SK-N-SH (cell line): ENCODE measurements at regions not wholly inside any gene's neighbourhood (a gene's known extent, or its start where the extent isn't known, plus 50 kb on each side); places are given as distances from the start of the nearest gene placed in this dataset.

ENCODE experiments used
- CTCF ChIA-PET: fragments of 300-600, 350-600 bp; formaldehyde crosslinking; extraction: SDS; loops from one replicate; lab custom pipeline; 2021; lab: Yijun Ruan, JAX
- POLR2A ChIA-PET: fragments of 350-600 bp; sonication (Branson Sonifier 250); formaldehyde crosslinking; extraction: SDS; loops from one replicate; lab custom pipeline; 2020; ENCODE audit warnings: antibody characterized with exemption, inconsistent platforms; lab: Yijun Ruan, JAX
- DNase-seq: peaks from one replicate; pipeline ENCODE4 v3.0.0; 2012
- H2AFZ ChIP-seq: fragments of 200-600 bp; sonication (generic); 2 replicates; pipeline ENCODE4 v1.8.1; 2016; ENCODE audit warnings: antibody characterized with exemption, mild to moderate bottlenecking, low read depth
- H3F3A ChIP-seq: fragments of 200-600 bp; sonication (generic); replicated peaks from 2 replicates; pipeline ENCODE3; 2016; ENCODE audit warnings: antibody characterized with exemption, mild to moderate bottlenecking; ENCODE audit not compliant: insufficient read depth
- H3K27ac ChIP-seq, 2 experiments: fragments of 200-500 bp in 1 of 2; fragments of 200-600 bp in 1 of 2; sonication (Bioruptor generic) in 1 of 2; sonication (generic), shearing (Covaris generic) in 1 of 2; 2 replicates each; pipeline versions ENCODE4 v1.5.1 to v1.6.1; 2014 to 2016; ENCODE audit warnings: low read depth in 2 of 2, inconsistent platforms in 1 of 2, low read length in 1 of 2, mild to moderate bottlenecking in 1 of 2, mixed read lengths in 1 of 2
- H3K27me3 ChIP-seq: fragments of 200-600 bp; sonication (generic), shearing (Covaris generic); 2 replicates; pipeline ENCODE4 v1.6.1; 2016; ENCODE audit warnings: mixed run types; ENCODE audit not compliant: insufficient read depth
- H3K36me3 ChIP-seq, 2 experiments: fragments of 200-500 bp in 1 of 2; fragments of 200-600 bp in 1 of 2; sonication (Bioruptor generic) in 1 of 2; sonication (generic) in 1 of 2; replicated peaks in 1 of 2; 2 replicates each; pipeline versions ENCODE3 to v1.5.1; 2014 to 2016; ENCODE audit warnings: low read length in 1 of 2, mild to moderate bottlenecking in 1 of 2; ENCODE audit not compliant: insufficient read depth in 2 of 2, control insufficient read depth in 1 of 2
- H3K4me1 ChIP-seq, 2 experiments: fragments of 200-500 bp in 1 of 2; fragments of 200-600 bp in 1 of 2; sonication (Bioruptor generic) in 1 of 2; sonication (generic), shearing (Covaris generic) in 1 of 2; 2 replicates each; pipeline versions ENCODE4 v1.5.1 to v1.6.1; 2014 to 2016; ENCODE audit warnings: low read depth in 1 of 2, low read length in 1 of 2, mixed run types in 1 of 2; ENCODE audit not compliant: insufficient read depth in 2 of 2, control insufficient read depth in 1 of 2
- H3K4me2 ChIP-seq: fragments of 200-600 bp; sonication (generic), shearing (Covaris generic); 2 replicates; pipeline ENCODE4 v1.6.1; 2017; ENCODE audit warnings: mixed run types
- H3K4me3 ChIP-seq, 2 experiments: fragments of 200-500 bp in 1 of 2; fragments of 200-600 bp in 1 of 2; sonication (Bioruptor generic) in 1 of 2; sonication (generic), shearing (Covaris generic) in 1 of 2; 2 replicates each; pipeline versions ENCODE4 v1.5.1 to v1.8.1; 2014 to 2016; ENCODE audit warnings: low read depth in 2 of 2, inconsistent platforms in 1 of 2, low read length in 1 of 2, mild to moderate bottlenecking in 1 of 2, mixed read lengths in 1 of 2, moderate library complexity in 1 of 2
- H3K79me2 ChIP-seq: fragments of 200-600 bp; sonication (generic); 2 replicates; pipeline ENCODE4 v1.8.1; 2017; ENCODE audit warnings: mild to moderate bottlenecking; ENCODE audit not compliant: insufficient read depth
- H3K9ac ChIP-seq: fragments of 200-600 bp; sonication (generic); 2 replicates; pipeline ENCODE4 v1.6.1; 2017; ENCODE audit warnings: mixed run types
- H3K9me2 ChIP-seq: fragments of 200-600 bp; sonication (generic); 2 replicates; pipeline ENCODE4 v1.6.1; 2017; ENCODE audit warnings: mixed run types
- H3K9me3 ChIP-seq: fragments of 200-600 bp; sonication (generic); 2 replicates; pipeline ENCODE4 v1.6.1; 2017; ENCODE audit warnings: mixed run types, mild to moderate bottlenecking, moderate library complexity
- H4K20me1 ChIP-seq: fragments of 200-600 bp; sonication (generic); 2 replicates; pipeline ENCODE4 v1.6.1; 2017; ENCODE audit warnings: mild to moderate bottlenecking, mixed run types; ENCODE audit not compliant: insufficient read depth
- CHD2 ChIP-seq: fragments of 150-350 bp; IDR thresholded peaks from 2 replicates; pipeline ENCODE4 v1.6.1; 2018; ENCODE audit warnings: low read length; ENCODE audit not compliant: partially characterized antibody
- ELF1 ChIP-seq: IDR thresholded peaks from 2 replicates; pipeline ENCODE4 v1.4.0; 2012
- FOSL2 ChIP-seq: IDR thresholded peaks from 2 replicates; pipeline ENCODE4 v1.4.0; 2012; ENCODE audit warnings: low read depth, mild to moderate bottlenecking, moderate library complexity, borderline replicate concordance
- FOXJ3 ChIP-seq: sonication (generic); formaldehyde crosslinking; IDR thresholded peaks from 2 replicates; pipeline ENCODE4 v1.5.1; 2020; ENCODE audit warnings: mild to moderate bottlenecking, missing genetic modification reagents
- GABPA ChIP-seq: IDR thresholded peaks from 2 replicates; pipeline ENCODE4 v1.4.0; 2012; ENCODE audit warnings: low read depth, mild to moderate bottlenecking
- IRF3 ChIP-seq: fragments of 150-350 bp; IDR thresholded peaks from 2 replicates; pipeline ENCODE4 v1.6.1; 2016; ENCODE audit warnings: mild to moderate bottlenecking, low read depth, low read length
- MXI1 ChIP-seq: IDR thresholded peaks from 2 replicates; pipeline ENCODE4 v1.6.1; 2012; ENCODE audit warnings: mild to moderate bottlenecking, low read depth, low read length, improper control_type of control experiment
- POLR2AphosphoS5 ChIP-seq: IDR thresholded peaks from 2 replicates; pipeline ENCODE4 v1.6.1; 2012; ENCODE audit warnings: low read depth, low read length
- RCOR1 ChIP-seq: fragments of 150-350 bp; IDR thresholded peaks from 2 replicates; pipeline ENCODE4 v1.6.1; 2017; ENCODE audit warnings: antibody characterized with exemption, low read length
- REST ChIP-seq: IDR thresholded peaks from 2 replicates; pipeline ENCODE4 v1.6.1; 2012; ENCODE audit warnings: mild to moderate bottlenecking, low read depth, low read length, moderate library complexity
- RFX5 ChIP-seq: IDR thresholded peaks from 2 replicates; pipeline ENCODE4 v1.6.1; 2012; ENCODE audit warnings: mild to moderate bottlenecking, improper control_type of control experiment, low read length
- SIN3A ChIP-seq: IDR thresholded peaks from 2 replicates; pipeline ENCODE4 v1.6.1; 2012; ENCODE audit warnings: low read depth, mild to moderate bottlenecking, low read length, moderate library complexity, borderline replicate concordance
- TAF1 ChIP-seq: IDR thresholded peaks from 2 replicates; pipeline ENCODE4 v1.6.1; 2012; ENCODE audit warnings: low read depth, mild to moderate bottlenecking, low read length, moderate library complexity, borderline replicate concordance
- USF1 ChIP-seq: IDR thresholded peaks from 2 replicates; pipeline ENCODE4 v1.4.0; 2012; ENCODE audit warnings: low read depth, borderline replicate concordance
- USF2 ChIP-seq: fragments of 150-350 bp; IDR thresholded peaks from 2 replicates; pipeline ENCODE4 v1.6.1; 2017; ENCODE audit warnings: antibody characterized with exemption, low read length, low read depth, borderline replicate concordance
- YY1 ChIP-seq: IDR thresholded peaks from 2 replicates; pipeline ENCODE4 v1.4.0; 2012; ENCODE audit warnings: low read depth, mild to moderate bottlenecking
- WGBS: methylation state at CpG from one replicate; pipeline ENCODE4 v1.1.6; 2017; ENCODE audit warnings: low lambda C conversion rate; 5-methylcytosine and 5-hydroxymethylcytosine counted together

- ChIA-PET CTCF (interaction anchor here (1.3 kb wide), 1 partner anchor 425 kb away, joined by 4 read pairs; no protein-coding TSS in a partner anchor), POLR2A (no interaction called here)
- Histone ChIP-seq H3K27ac (no peak overlapping the region; a peak in 1 of 4 replicates), H3K4me1 (peaks cover 0 to 8% of the 10 kb centered on the region in 2 experiments; a peak in 1 of 4 replicates), H3K36me3 (no peaks in the 10 kb centered on the region), H3K4me2 (no peak overlapping the region), H2AFZ (no peak overlapping the region), H3K27me3 (no peaks in the 10 kb centered on the region; the same call in 1 of the 2 replicates), H3K9me2 (no peaks in the 10 kb centered on the region), H3K4me3 (no peak overlapping the region), H3K9me3 (no peaks in the 10 kb centered on the region), H3F3A (no peaks in the 10 kb centered on the region), H3K79me2 (no peaks in the 10 kb centered on the region), H4K20me1 (no peaks in the 10 kb centered on the region), H3K9ac (no peak overlapping the region)
- TF ChIP-seq CHD2 = no peak
- no peak for TF ChIP-seq GABPA
- no peak for TF ChIP-seq USF2
- TF ChIP-seq SIN3A = no peak
- TF ChIP-seq USF1 = no peak
- no peak for TF ChIP-seq FOXJ3
- no peak for TF ChIP-seq YY1
- no peak for TF ChIP-seq POLR2AphosphoS5
- TF ChIP-seq RFX5 = no peak
- TF ChIP-seq REST = no peak
- no peak for TF ChIP-seq RCOR1
- no peak for TF ChIP-seq ELF1
- no peak for TF ChIP-seq IRF3
- no peak for TF ChIP-seq TAF1
- no peak for TF ChIP-seq FOSL2
- TF ChIP-seq MXI1 = no peak
- DNase-seq = peak; percentile 64
- WGBS = 29% methylated on average over 1 of the region's 9 CpGs
These were observed 61.8 kb downstream of the SMIM38 start for GRCh38 chr11:69217276-69218105.
